ENCODE measurements at regions not wholly inside any gene's neighbourhood (a gene's known extent, or its start where the extent isn't known, plus 50 kb on each side); places are given as distances from the start of the nearest gene placed in this dataset.

DNA sequence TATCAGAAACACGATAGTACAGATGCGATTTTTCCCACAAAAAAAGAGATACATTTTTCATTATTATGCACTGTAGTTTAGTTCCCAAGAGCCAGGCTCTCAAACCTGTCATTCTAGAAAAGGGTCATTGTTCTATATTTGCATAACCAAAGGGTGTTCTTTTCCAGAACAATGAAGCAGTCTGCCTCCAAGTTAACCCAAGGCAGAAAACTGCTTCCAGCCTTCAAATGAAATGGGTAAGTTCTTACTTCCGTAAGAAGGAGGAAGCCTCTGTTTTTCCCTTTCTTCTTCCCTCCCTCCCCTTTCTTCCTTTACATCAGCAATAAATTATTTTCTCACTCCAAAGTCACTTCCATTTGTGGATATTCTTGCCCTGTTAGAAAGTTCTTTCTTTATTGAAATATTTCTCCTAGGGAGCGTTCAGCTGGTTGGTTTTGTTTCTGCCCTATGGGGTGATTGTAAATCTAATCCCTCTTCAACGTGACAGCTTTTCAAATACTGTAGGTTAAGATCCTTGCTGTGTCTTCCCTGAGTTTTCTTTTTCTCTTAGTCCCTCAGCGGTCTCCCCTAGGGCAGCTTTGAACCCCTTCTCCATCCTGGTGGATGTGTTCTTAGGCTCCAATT lies 77.3 kb upstream of the PTGFRN start:
- H3K9me3 Mint-ChIP-seq (ENCODE audit: unreplicated experiment), result peaks cover 7% of the 10 kb centered on the region
- H3K27me3 Mint-ChIP-seq (ENCODE audit: low read depth, unreplicated experiment), result peaks cover 18% of the 10 kb centered on the region
- H3K27ac Mint-ChIP-seq (ENCODE audit: unreplicated experiment), result no peak overlapping the region
- Histone ChIP-seq H3K36me3 (ENCODE audit: insufficient read depth, low read length) (no peaks in the 10 kb centered on the region), H3K4me2 (ENCODE audit: low read length) (no peak overlapping the region), H2AFZ (ENCODE audit: low read depth, low read length) (no peak overlapping the region), H3K4me1 (ENCODE audit: insufficient read depth, low read length) (no peaks in the 10 kb centered on the region), H3K27ac (ENCODE audit: low read depth, low read length) (no peak overlapping the region), H3K9me3 (ENCODE audit: insufficient read depth, low read depth, low read length) (no peaks in the 10 kb centered on the region), H3K4me3 (ENCODE audit: insufficient read depth, low read depth, low read length) (no peak overlapping the region), H3K79me2 (ENCODE audit: insufficient read depth, low read length) (no peaks in the 10 kb centered on the region), H3K27me3 (ENCODE audit: insufficient read depth, low read length) (peaks cover 8% of the 10 kb centered on the region), H3K9ac (ENCODE audit: low read length) (no peak overlapping the region), H4K20me1 (ENCODE audit: insufficient read depth, low read length) (no peaks in the 10 kb centered on the region)
- H3K4me1 Mint-ChIP-seq (ENCODE audit: low read depth, unreplicated experiment), result peaks cover 6% of the 10 kb centered on the region
- DNase-seq (ENCODE audit: low read depth) (no peak), FAIRE-seq (no peak)
- TF ChIP-seq CTCF (IDR thresholded peaks at IDR 0.05; ENCODE audit: insufficient read depth, low read depth, low read length) (no peak), EZH2 (IDR thresholded peaks at IDR 0.05; ENCODE audit: insufficient read depth, low read length) (no peak)
- no peak overlapping the region for H3K4me3 Mint-ChIP-seq (ENCODE audit: unreplicated experiment)
- no peaks in the 10 kb centered on the region for H3K36me3 Mint-ChIP-seq (ENCODE audit: low read depth, unreplicated experiment)

- H3K9me3 Mint-ChIP-seq (ENCODE audit: unreplicated experiment), result peaks cover 10% of the 10 kb centered on the region
- no peak for DNase-seq (ENCODE audit: low read depth)
- no peaks in the 10 kb centered on the region for H3K36me3 Mint-ChIP-seq (ENCODE audit: low read depth, unreplicated experiment)
- Histone ChIP-seq H3K4me3 (ENCODE audit: insufficient read depth, low read depth, low read length) (no peak overlapping the region), H3K27ac (ENCODE audit: low read depth, low read length) (no peak overlapping the region), H4K20me1 (ENCODE audit: insufficient read depth, low read length) (no peaks in the 10 kb centered on the region), H3K9me3 (ENCODE audit: insufficient read depth, low read depth, low read length) (no peaks in the 10 kb centered on the region), H3K36me3 (ENCODE audit: insufficient read depth, low read length) (no peaks in the 10 kb centered on the region), H3K4me1 (ENCODE audit: insufficient read depth, low read length) (no peaks in the 10 kb centered on the region), H2AFZ (ENCODE audit: low read depth, low read length) (no peak overlapping the region), H3K27me3 (ENCODE audit: insufficient read depth, low read length) (peaks cover 8% of the 10 kb centered on the region), H3K79me2 (ENCODE audit: insufficient read depth, low read length) (no peaks in the 10 kb centered on the region), H3K4me2 (ENCODE audit: low read length) (no peak overlapping the region), H3K9ac (ENCODE audit: low read length) (no peak overlapping the region)
- TF ChIP-seq CTCF (IDR thresholded peaks at IDR 0.05; ENCODE audit: insufficient read depth, low read depth, low read length), result no peak
- no peak for TF ChIP-seq EZH2 (IDR thresholded peaks at IDR 0.05; ENCODE audit: insufficient read depth, low read length)
- peaks cover 4% of the 10 kb centered on the region for H3K4me1 Mint-ChIP-seq (ENCODE audit: low read depth, unreplicated experiment)
- no peak overlapping the region for H3K4me3 Mint-ChIP-seq (ENCODE audit: unreplicated experiment)
- H3K27me3 Mint-ChIP-seq (ENCODE audit: low read depth, unreplicated experiment), result peaks cover 18% of the 10 kb centered on the region
- no peak overlapping the region for H3K27ac Mint-ChIP-seq (ENCODE audit: unreplicated experiment)
- FAIRE-seq, result no peak
Observed at GRCh38 chr1:116832932-116833578, 76.7 kb upstream of the PTGFRN start.

- Histone ChIP-seq H3K27me3 (ENCODE audit: insufficient read depth, low read length) (peaks cover 8% of the 10 kb centered on the region), H2AFZ (ENCODE audit: low read depth, low read length) (no peak overlapping the region), H3K36me3 (ENCODE audit: insufficient read depth, low read length) (no peaks in the 10 kb centered on the region), H3K4me1 (ENCODE audit: insufficient read depth, low read length) (no peaks in the 10 kb centered on the region), H3K9ac (ENCODE audit: low read length) (no peak overlapping the region), H3K79me2 (ENCODE audit: insufficient read depth, low read length) (no peaks in the 10 kb centered on the region), H3K9me3 (ENCODE audit: insufficient read depth, low read depth, low read length) (no peaks in the 10 kb centered on the region), H3K27ac (ENCODE audit: low read depth, low read length) (no peak overlapping the region), H4K20me1 (ENCODE audit: insufficient read depth, low read length) (no peaks in the 10 kb centered on the region), H3K4me3 (ENCODE audit: insufficient read depth, low read depth, low read length) (no peak overlapping the region), H3K4me2 (ENCODE audit: low read length) (no peak overlapping the region)
- FAIRE-seq (no peak), DNase-seq (ENCODE audit: low read depth) (no peak)
- Mint-ChIP-seq H3K27ac (ENCODE audit: unreplicated experiment) (no peak overlapping the region), H3K27me3 (ENCODE audit: low read depth, unreplicated experiment) (peaks cover 18% of the 10 kb centered on the region), H3K36me3 (ENCODE audit: low read depth, unreplicated experiment) (no peaks in the 10 kb centered on the region), H3K9me3 (ENCODE audit: unreplicated experiment) (peaks cover 10% of the 10 kb centered on the region), H3K4me1 (ENCODE audit: low read depth, unreplicated experiment) (peaks cover 4% of the 10 kb centered on the region), H3K4me3 (ENCODE audit: unreplicated experiment) (no peak overlapping the region)
- TF ChIP-seq CTCF (IDR thresholded peaks at IDR 0.05; ENCODE audit: insufficient read depth, low read depth, low read length) (no peak), EZH2 (IDR thresholded peaks at IDR 0.05; ENCODE audit: insufficient read depth, low read length) (no peak)
Observed at GRCh38 chr1:116833718-116834117, 76.0 kb upstream of the PTGFRN start.

All from astrocyte (in vitro differentiated cells and primary cell).